ENCODE measurements at regions not wholly inside any gene's neighbourhood (a gene's known extent, or its start where the extent isn't known, plus 50 kb on each side); places are given as distances from the start of the nearest gene placed in this dataset.

DNA sequence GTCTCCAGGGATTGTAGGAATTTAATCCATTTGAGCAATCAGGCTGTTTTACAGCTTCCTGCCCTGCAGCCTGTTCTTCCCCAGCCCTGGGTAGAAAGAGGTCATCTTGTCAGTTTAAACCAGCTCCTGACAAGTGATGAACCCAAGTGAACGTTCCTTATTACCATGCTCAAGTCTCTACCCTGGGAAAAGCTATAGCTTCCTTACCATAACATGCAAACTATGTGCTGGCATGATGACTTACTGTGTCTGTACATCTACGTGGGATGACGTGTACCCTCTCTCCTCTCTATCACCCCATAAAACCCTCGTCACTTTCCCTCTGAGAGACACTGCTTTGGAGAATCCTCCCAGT lies 452.2 kb downstream of the XYLT1 start:
- DNase-seq (ENCODE audit: low spot score), result no peak
- peaks cover 6% of the 10 kb centered on the region for H3K27me3 ChIP-seq (ENCODE audit: insufficient read depth, poor library complexity, severe bottlenecking)
- H3K9me3 ChIP-seq (ENCODE audit: severe bottlenecking), result no peaks in the 10 kb centered on the region
- no peaks in the 10 kb centered on the region for H3K4me1 ChIP-seq (ENCODE audit: insufficient read depth, poor library complexity, severe bottlenecking)
- no peaks in the 10 kb centered on the region for H3K36me3 ChIP-seq (ENCODE audit: low read depth)
- no peak overlapping the region for H3K27ac ChIP-seq (ENCODE audit: poor library complexity, severe bottlenecking)
- TF ChIP-seq CTCF (IDR thresholded peaks at IDR 0.05; ENCODE audit: poor library complexity, severe bottlenecking), result no peak
- H3K4me3 ChIP-seq (ENCODE audit: severe bottlenecking), result no peak overlapping the region
- ATAC-seq (ENCODE audit: low read depth), result no peak

DNA sequence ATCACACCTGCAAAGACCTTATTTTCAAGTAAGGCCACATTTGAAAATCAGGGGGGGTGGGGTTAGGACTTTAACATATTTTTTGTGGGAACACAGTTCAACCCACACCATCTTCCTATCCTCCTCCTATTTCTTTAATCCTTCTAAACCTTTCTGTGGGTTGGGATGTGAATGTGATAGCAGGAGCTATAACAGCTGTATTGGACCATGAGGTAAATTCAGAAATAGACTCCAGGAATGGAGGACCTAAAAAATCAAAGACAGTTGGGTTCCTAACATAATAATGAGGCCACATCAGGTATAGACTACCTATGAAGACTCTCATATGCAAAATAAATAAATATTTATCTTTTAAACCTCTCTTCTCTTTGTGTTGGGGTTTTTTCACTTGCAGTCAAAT lies 451.4 kb downstream of the XYLT1 start:
- no peaks in the 10 kb centered on the region for H3K4me1 ChIP-seq (ENCODE audit: insufficient read depth, poor library complexity, severe bottlenecking)
- TF ChIP-seq CTCF (IDR thresholded peaks at IDR 0.05; ENCODE audit: poor library complexity, severe bottlenecking), result no peak
- DNase-seq (ENCODE audit: low spot score) (no peak), ATAC-seq (ENCODE audit: low read depth) (no peak)
- H3K27me3 ChIP-seq (ENCODE audit: insufficient read depth, poor library complexity, severe bottlenecking), result peaks cover 6% of the 10 kb centered on the region
- no peak overlapping the region for H3K27ac ChIP-seq (ENCODE audit: poor library complexity, severe bottlenecking)
- no peaks in the 10 kb centered on the region for H3K9me3 ChIP-seq (ENCODE audit: severe bottlenecking)
- no peak overlapping the region for H3K4me3 ChIP-seq (ENCODE audit: severe bottlenecking)
- H3K36me3 ChIP-seq (ENCODE audit: low read depth), result no peaks in the 10 kb centered on the region

- Histone ChIP-seq H3K4me3 (ENCODE audit: severe bottlenecking) (no peak overlapping the region), H3K36me3 (ENCODE audit: low read depth) (no peaks in the 10 kb centered on the region), H3K27me3 (ENCODE audit: insufficient read depth, poor library complexity, severe bottlenecking) (peaks cover 6% of the 10 kb centered on the region), H3K4me1 (ENCODE audit: insufficient read depth, poor library complexity, severe bottlenecking) (no peaks in the 10 kb centered on the region), H3K9me3 (ENCODE audit: severe bottlenecking) (no peaks in the 10 kb centered on the region), H3K27ac (ENCODE audit: poor library complexity, severe bottlenecking) (no peak overlapping the region)
- DNase-seq (ENCODE audit: low spot score), result no peak
- no peak for ATAC-seq (ENCODE audit: low read depth)
- TF ChIP-seq CTCF (IDR thresholded peaks at IDR 0.05; ENCODE audit: poor library complexity, severe bottlenecking), result no peak
Measured at GRCh38 chr16:17023606-17024005, 447.2 kb downstream of the XYLT1 start.

DNA sequence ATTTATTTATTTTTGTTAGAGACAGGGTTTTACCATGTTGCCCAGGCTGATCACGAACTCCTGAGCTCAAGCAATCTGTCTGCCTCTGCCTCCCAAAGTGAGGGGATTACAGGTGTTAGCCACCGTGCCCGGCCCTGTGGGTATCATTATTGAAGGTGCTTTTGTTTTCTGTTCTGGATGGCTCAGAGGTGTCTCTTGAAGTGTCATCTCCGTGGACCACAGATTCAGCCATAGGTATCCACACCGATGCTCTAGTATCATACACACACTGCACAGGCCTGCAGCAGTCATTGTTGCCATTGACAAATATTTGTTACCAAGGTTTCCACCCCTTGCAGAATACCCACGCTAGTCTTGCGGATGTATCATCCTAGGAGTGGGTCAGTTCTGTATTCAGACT lies 446.2 kb downstream of the XYLT1 start:
- H3K4me1 ChIP-seq (ENCODE audit: insufficient read depth, poor library complexity, severe bottlenecking), result no peaks in the 10 kb centered on the region
- no peaks in the 10 kb centered on the region for H3K9me3 ChIP-seq (ENCODE audit: severe bottlenecking)
- DNase-seq (ENCODE audit: low spot score) (no peak), ATAC-seq (ENCODE audit: low read depth) (no peak)
- H3K36me3 ChIP-seq (ENCODE audit: low read depth), result no peaks in the 10 kb centered on the region
- no peak overlapping the region for H3K4me3 ChIP-seq (ENCODE audit: severe bottlenecking)
- peaks cover 4% of the 10 kb centered on the region for H3K27me3 ChIP-seq (ENCODE audit: insufficient read depth, poor library complexity, severe bottlenecking)
- TF ChIP-seq CTCF (IDR thresholded peaks at IDR 0.05; ENCODE audit: poor library complexity, severe bottlenecking), result no peak
- H3K27ac ChIP-seq (ENCODE audit: poor library complexity, severe bottlenecking), result no peak overlapping the region

GRCh38 chr16:17026600-17027242 lies 444.0 kb downstream of the XYLT1 start:
- no peaks in the 10 kb centered on the region for H3K4me1 ChIP-seq (ENCODE audit: insufficient read depth, poor library complexity, severe bottlenecking)
- ATAC-seq (ENCODE audit: low read depth) (no peak), DNase-seq (ENCODE audit: low spot score) (no peak)
- no peaks in the 10 kb centered on the region for H3K9me3 ChIP-seq (ENCODE audit: severe bottlenecking)
- no peaks in the 10 kb centered on the region for H3K36me3 ChIP-seq (ENCODE audit: low read depth)
- H3K4me3 ChIP-seq (ENCODE audit: severe bottlenecking), result no peak overlapping the region
- no peak overlapping the region for H3K27ac ChIP-seq (ENCODE audit: poor library complexity, severe bottlenecking)
- no peaks in the 10 kb centered on the region for H3K27me3 ChIP-seq (ENCODE audit: insufficient read depth, poor library complexity, severe bottlenecking)
- TF ChIP-seq CTCF (IDR thresholded peaks at IDR 0.05; ENCODE audit: poor library complexity, severe bottlenecking), result no peak

Data from RWPE2 (cell line).